GM23338 (cell line): ENCODE measurements at regions not wholly inside any gene's neighbourhood (a gene's known extent, or its start where the extent isn't known, plus 50 kb on each side); places are given as distances from the start of the nearest gene placed in this dataset.
A peak's percentile ranks its signal among the peaks of the same experiment; 100 is the strongest.

Experiments used
- ATAC-seq: fragments of 200-7000 bp; cut with Tn5 transposase; 3 replicates; pipeline ENCODE4 v1.9.1; 2020
- DNase-seq: peaks from one replicate; pipeline ENCODE4 v3.0.0-alpha.2; 2015; ENCODE audit warnings: low spot score
- H2AFZ ChIP-seq: fragments of 200-600 bp; sonication (generic); 2 replicates; pipeline ENCODE4 v1.8.0; 2016; ENCODE audit warnings: antibody characterized with exemption, mild to moderate bottlenecking, moderate library complexity
- H3F3A ChIP-seq: fragments of 200-600 bp; sonication (generic); replicated peaks from 2 replicates; pipeline ENCODE4 v1.8.0; 2017; ENCODE audit warnings: antibody characterized with exemption, mixed run types, low read depth
- H3K27ac ChIP-seq: fragments of 200-600 bp; sonication (generic); 2 replicates; pipeline ENCODE4 v1.6.1; 2016; ENCODE audit warnings: low read depth
- H3K27me3 ChIP-seq: fragments of 200-600 bp; sonication (generic); 2 replicates; pipeline ENCODE4 v1.8.0; 2016; ENCODE audit warnings: mild to moderate bottlenecking, mixed run types, moderate library complexity; ENCODE audit not compliant: insufficient read depth
- H3K36me3 ChIP-seq: fragments of 200-600 bp; sonication (generic); 2 replicates; pipeline ENCODE4 v1.8.0; 2016; ENCODE audit warnings: mild to moderate bottlenecking; ENCODE audit not compliant: insufficient read depth
- H3K4me1 ChIP-seq: fragments of 200-600 bp; sonication (generic); 2 replicates; pipeline ENCODE4 v1.8.0; 2016; ENCODE audit warnings: mild to moderate bottlenecking, moderate library complexity; ENCODE audit not compliant: insufficient read depth
- H3K4me2 ChIP-seq: fragments of 200-600 bp; sonication (generic); 2 replicates; pipeline ENCODE4 v1.7.1; 2017; ENCODE audit warnings: mixed run types
- H3K4me3 ChIP-seq: fragments of 200-600 bp; sonication (generic); 2 replicates; pipeline ENCODE4 v1.6.1; 2016; ENCODE audit warnings: mixed run types
- H3K79me2 ChIP-seq: fragments of 200-600 bp; sonication (generic); replicated peaks from 2 replicates; pipeline ENCODE4 v1.8.0; 2017; ENCODE audit warnings: mild to moderate bottlenecking; ENCODE audit not compliant: insufficient read depth
- H3K9me2 ChIP-seq: fragments of 200-600 bp; sonication (generic); 2 replicates; pipeline ENCODE4 v1.8.0; 2017; ENCODE audit not compliant: insufficient read depth
- H4K20me1 ChIP-seq: fragments of 200-600 bp; sonication (generic); replicated peaks from 2 replicates; pipeline ENCODE4 v1.8.0; 2017; ENCODE audit warnings: mild to moderate bottlenecking; ENCODE audit not compliant: insufficient read depth
- H3K27ac Mint-ChIP-seq: 2 replicates; pipeline ENCODE4 v1.8.0; 2020; ENCODE audit warnings: inconsistent platforms, mild to moderate bottlenecking, moderate library complexity, mixed read lengths
- H3K27me3 Mint-ChIP-seq: 3 replicates; pipeline ENCODE4 v1.8.0; 2022; ENCODE audit warnings: low read depth, mild to moderate bottlenecking, moderate library complexity, mixed read lengths, inconsistent platforms; ENCODE audit not compliant: insufficient read depth, poor library complexity
- H3K36me3 Mint-ChIP-seq: 3 replicates; pipeline ENCODE4 v1.8.0; 2021; ENCODE audit warnings: low read depth, mild to moderate bottlenecking, inconsistent platforms, moderate library complexity, mixed read lengths
- H3K4me1 Mint-ChIP-seq: 3 replicates; pipeline ENCODE4 v1.8.0; 2020; ENCODE audit warnings: mild to moderate bottlenecking, inconsistent platforms, mixed read lengths
- H3K4me3 Mint-ChIP-seq: 3 replicates; pipeline ENCODE4 v1.8.0; 2021; ENCODE audit warnings: moderate library complexity, mild to moderate bottlenecking, inconsistent platforms, mixed read lengths
- H3K9me3 Mint-ChIP-seq: 3 replicates; pipeline ENCODE4 v1.8.0; 2020; ENCODE audit warnings: moderate library complexity, mild to moderate bottlenecking, inconsistent platforms, mixed read lengths
- CREB1 ChIP-seq: fragments of 250-450 bp; sonication (Bioruptor Pico); IDR thresholded peaks from 2 replicates; pipeline ENCODE4 v1.5.0; 2020; ENCODE audit warnings: low read depth, mild to moderate bottlenecking, moderate library complexity
- CTCF ChIP-seq, 2 experiments: fragments of 200-600 bp in 1 of 2; sonication (generic) in 1 of 2; conservative IDR thresholded peaks; 2 replicates each; pipeline versions ENCODE4 v1.5.1 to v1.6.1; 2016 to 2017; ENCODE audit warnings: antibody characterized with exemption in 2 of 2, low read depth in 2 of 2, mild to moderate bottlenecking in 2 of 2, moderate library complexity in 1 of 2
- EZH2 ChIP-seq: fragments of 200-600 bp; sonication (generic); IDR thresholded peaks from one replicate; pipeline ENCODE4 v1.8.0; 2017; ENCODE audit warnings: antibody characterized with exemption, mild to moderate bottlenecking, low read depth; ENCODE audit not compliant: unreplicated experiment
- EZH2phosphoT487 ChIP-seq: fragments of 200-600 bp; sonication (generic); IDR thresholded peaks from one replicate; pipeline ENCODE4 v1.8.1; 2018; ENCODE audit warnings: antibody characterized with exemption; ENCODE audit not compliant: unreplicated experiment
- JUNB ChIP-seq: IDR thresholded peaks from one replicate; pipeline ENCODE4 v1.6.1; 2016; ENCODE audit warnings: antibody characterized with exemption; ENCODE audit not compliant: unreplicated experiment
- NANOG ChIP-seq: IDR thresholded peaks from 2 replicates; pipeline ENCODE4 v1.6.1; 2016; ENCODE audit warnings: antibody characterized with exemption, borderline replicate concordance
- POLR2AphosphoS5 ChIP-seq: IDR thresholded peaks from 2 replicates; pipeline ENCODE4 v1.6.1; 2016; ENCODE audit warnings: antibody characterized with exemption, low read depth
- STAT1 ChIP-seq: IDR thresholded peaks from one replicate; pipeline ENCODE4 v1.6.1; 2016; ENCODE audit warnings: antibody characterized with exemption; ENCODE audit not compliant: unreplicated experiment
- ZNF114 ChIP-seq: fragments of 250-450 bp; sonication (Bioruptor Pico); IDR thresholded peaks from 2 replicates; pipeline ENCODE4 v1.5.0; 2020; ENCODE audit warnings: mild to moderate bottlenecking, moderate library complexity
- ZNF331 ChIP-seq: fragments of 250-450 bp; sonication (Bioruptor Pico); IDR thresholded peaks from 2 replicates; pipeline ENCODE4 v1.5.0; 2020; ENCODE audit warnings: low read depth, mild to moderate bottlenecking, moderate library complexity
- ZNF462 ChIP-seq: fragments of 250-450 bp; sonication (Bioruptor Pico); IDR thresholded peaks from 2 replicates; pipeline ENCODE4 v1.5.0; 2020; ENCODE audit warnings: mild to moderate bottlenecking, moderate library complexity
- TF ChIP-seq, protein P1 (sequence below): IDR thresholded peaks from one replicate; pipeline ENCODE4 v1.6.1; 2018; ENCODE audit warnings: antibody characterized with exemption; ENCODE audit not compliant: unreplicated experiment
- TF ChIP-seq, protein P2 (sequence below): IDR thresholded peaks from 2 replicates; pipeline ENCODE4 v1.6.1; 2016; ENCODE audit warnings: antibody characterized with exemption

- no peaks in the 10 kb centered on the region for H3K36me3 ChIP-seq
- DNase-seq (no peak), ATAC-seq (no peak)
- Mint-ChIP-seq H3K27me3 (no peaks in the 10 kb centered on the region), H3K36me3 (peaks cover 5% of the 10 kb centered on the region; the same call in 1 of the 3 replicates), H3K27ac (peak overlapping the region; percentile 65), H3K4me1 (peaks cover 31% of the 10 kb centered on the region; the same call in 2 of the 3 replicates), H3K4me3 (no peak overlapping the region), H3K9me3 (peaks cover 15% of the 10 kb centered on the region; the same call in 2 of the 3 replicates)
- peaks cover 26% of the 10 kb centered on the region for H3K4me1 ChIP-seq
- no peak overlapping the region for H3K4me2 ChIP-seq
- TF ChIP-seq, protein P1, sequence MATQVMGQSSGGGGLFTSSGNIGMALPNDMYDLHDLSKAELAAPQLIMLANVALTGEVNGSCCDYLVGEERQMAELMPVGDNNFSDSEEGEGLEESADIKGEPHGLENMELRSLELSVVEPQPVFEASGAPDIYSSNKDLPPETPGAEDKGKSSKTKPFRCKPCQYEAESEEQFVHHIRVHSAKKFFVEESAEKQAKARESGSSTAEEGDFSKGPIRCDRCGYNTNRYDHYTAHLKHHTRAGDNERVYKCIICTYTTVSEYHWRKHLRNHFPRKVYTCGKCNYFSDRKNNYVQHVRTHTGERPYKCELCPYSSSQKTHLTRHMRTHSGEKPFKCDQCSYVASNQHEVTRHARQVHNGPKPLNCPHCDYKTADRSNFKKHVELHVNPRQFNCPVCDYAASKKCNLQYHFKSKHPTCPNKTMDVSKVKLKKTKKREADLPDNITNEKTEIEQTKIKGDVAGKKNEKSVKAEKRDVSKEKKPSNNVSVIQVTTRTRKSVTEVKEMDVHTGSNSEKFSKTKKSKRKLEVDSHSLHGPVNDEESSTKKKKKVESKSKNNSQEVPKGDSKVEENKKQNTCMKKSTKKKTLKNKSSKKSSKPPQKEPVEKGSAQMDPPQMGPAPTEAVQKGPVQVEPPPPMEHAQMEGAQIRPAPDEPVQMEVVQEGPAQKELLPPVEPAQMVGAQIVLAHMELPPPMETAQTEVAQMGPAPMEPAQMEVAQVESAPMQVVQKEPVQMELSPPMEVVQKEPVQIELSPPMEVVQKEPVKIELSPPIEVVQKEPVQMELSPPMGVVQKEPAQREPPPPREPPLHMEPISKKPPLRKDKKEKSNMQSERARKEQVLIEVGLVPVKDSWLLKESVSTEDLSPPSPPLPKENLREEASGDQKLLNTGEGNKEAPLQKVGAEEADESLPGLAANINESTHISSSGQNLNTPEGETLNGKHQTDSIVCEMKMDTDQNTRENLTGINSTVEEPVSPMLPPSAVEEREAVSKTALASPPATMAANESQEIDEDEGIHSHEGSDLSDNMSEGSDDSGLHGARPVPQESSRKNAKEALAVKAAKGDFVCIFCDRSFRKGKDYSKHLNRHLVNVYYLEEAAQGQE, result no peak
- TF ChIP-seq ZNF114 (CRISPR knock-in tag) (no peak), NANOG (no peak), CREB1 (CRISPR knock-in tag) (no peak), ZNF331 (CRISPR knock-in tag) (no peak), POLR2AphosphoS5 (no peak), STAT1 (no peak), EZH2phosphoT487 (no peak), CTCF (conservative IDR thresholded peaks at IDR 0.05; ENCODE audit: low read depth in 2 of 2) (no peak), EZH2 (no peak), JUNB (no peak), ZNF462 (CRISPR knock-in tag) (no peak)
- TF ChIP-seq, protein P2, sequence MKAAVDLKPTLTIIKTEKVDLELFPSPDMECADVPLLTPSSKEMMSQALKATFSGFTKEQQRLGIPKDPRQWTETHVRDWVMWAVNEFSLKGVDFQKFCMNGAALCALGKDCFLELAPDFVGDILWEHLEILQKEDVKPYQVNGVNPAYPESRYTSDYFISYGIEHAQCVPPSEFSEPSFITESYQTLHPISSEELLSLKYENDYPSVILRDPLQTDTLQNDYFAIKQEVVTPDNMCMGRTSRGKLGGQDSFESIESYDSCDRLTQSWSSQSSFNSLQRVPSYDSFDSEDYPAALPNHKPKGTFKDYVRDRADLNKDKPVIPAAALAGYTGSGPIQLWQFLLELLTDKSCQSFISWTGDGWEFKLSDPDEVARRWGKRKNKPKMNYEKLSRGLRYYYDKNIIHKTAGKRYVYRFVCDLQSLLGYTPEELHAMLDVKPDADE, result no peak
- no peaks in the 10 kb centered on the region for H4K20me1 ChIP-seq
- H3K79me2 ChIP-seq, result no peaks in the 10 kb centered on the region
- no peak overlapping the region for H3K27ac ChIP-seq
- no peaks in the 10 kb centered on the region; the same call in 1 of the 2 replicates for H3K9me2 ChIP-seq
- H3F3A ChIP-seq, result no peaks in the 10 kb centered on the region
- H3K27me3 ChIP-seq, result no peaks in the 10 kb centered on the region
- no peak overlapping the region for H3K4me3 ChIP-seq
- peak overlapping the region; percentile 76; the same call in 1 of the 2 replicates for H2AFZ ChIP-seq
These were observed 65.1 kb upstream of the C4orf54 start for GRCh38 chr4:99722725-99723124.
